ENCODE measurements at regions not wholly inside any gene's neighbourhood (a gene's known extent, or its start where the extent isn't known, plus 50 kb on each side); places are given as distances from the start of the nearest gene placed in this dataset.

- Histone ChIP-seq H3K4me1 (ENCODE audit: control insufficient read depth in 2 of 3, insufficient read depth in 2 of 3, low read depth in 1 of 3, low read length in 3 of 3) (peaks cover 0 to 18% (median 2%) of the 10 kb centered on the region in 3 donors), H3K9ac (ENCODE audit: low read length in 3 of 3) (no peak overlapping the region), H3K9me3 (ENCODE audit: control insufficient read depth in 2 of 3, insufficient read depth in 1 of 3, low read length in 3 of 3) (no peaks in the 10 kb centered on the region), H3K27ac (ENCODE audit: low read depth in 2 of 2, low read length in 2 of 2) (no peak overlapping the region), H3K27me3 (ENCODE audit: control insufficient read depth, insufficient read depth, low read length) (no peaks in the 10 kb centered on the region), H3K4me3 (ENCODE audit: low read length in 3 of 3) (no peak overlapping the region), H3K36me3 (ENCODE audit: control insufficient read depth in 2 of 3, insufficient read depth in 3 of 3, low read length in 3 of 3) (no peaks in the 10 kb centered on the region)
- no peak for DNase-seq
- TF ChIP-seq CTCF (IDR thresholded peaks at IDR 0.05; ENCODE audit: borderline replicate concordance, extremely low read depth, insufficient read depth), result no peak
- intact Hi-C loops (cut with DNase I), result no loop called here
- no peak for FAIRE-seq
Measured at GRCh38 chr6:143598466-143599080, 79.2 kb upstream of the PHACTR2 start.

- Histone ChIP-seq H3K4me1 (ENCODE audit: control insufficient read depth in 2 of 3, insufficient read depth in 2 of 3, low read depth in 1 of 3, low read length in 3 of 3) (peaks cover 0 to 18% (median 2%) of the 10 kb centered on the region in 3 donors), H3K27me3 (ENCODE audit: control insufficient read depth, insufficient read depth, low read length) (no peaks in the 10 kb centered on the region), H3K4me3 (ENCODE audit: low read length in 3 of 3) (no peak overlapping the region), H3K36me3 (ENCODE audit: control insufficient read depth in 2 of 3, insufficient read depth in 3 of 3, low read length in 3 of 3) (no peaks in the 10 kb centered on the region), H3K27ac (ENCODE audit: low read depth in 2 of 2, low read length in 2 of 2) (no peak overlapping the region), H3K9ac (ENCODE audit: low read length in 3 of 3) (no peak overlapping the region), H3K9me3 (ENCODE audit: control insufficient read depth in 2 of 3, insufficient read depth in 1 of 3, low read length in 3 of 3) (no peaks in the 10 kb centered on the region)
- intact Hi-C loops (cut with DNase I), result no loop called here
- TF ChIP-seq CTCF (IDR thresholded peaks at IDR 0.05; ENCODE audit: borderline replicate concordance, extremely low read depth, insufficient read depth), result no peak
- FAIRE-seq (no peak), DNase-seq (no peak)
Measured at GRCh38 chr6:143596866-143597265, 80.9 kb upstream of the PHACTR2 start.

- no peak overlapping the region for H3K27ac ChIP-seq (ENCODE audit: low read depth in 2 of 2, low read length in 2 of 2)
- FAIRE-seq (no peak), DNase-seq (no peak)
- H3K9me3 ChIP-seq (ENCODE audit: control insufficient read depth in 2 of 3, insufficient read depth in 1 of 3, low read length in 3 of 3), result no peaks in the 10 kb centered on the region
- peaks cover 0 to 18% (median 2%) of the 10 kb centered on the region in 3 donors for H3K4me1 ChIP-seq (ENCODE audit: control insufficient read depth in 2 of 3, insufficient read depth in 2 of 3, low read depth in 1 of 3, low read length in 3 of 3)
- no peaks in the 10 kb centered on the region for H3K36me3 ChIP-seq (ENCODE audit: control insufficient read depth in 2 of 3, insufficient read depth in 3 of 3, low read length in 3 of 3)
- no peak overlapping the region for H3K4me3 ChIP-seq (ENCODE audit: low read length in 3 of 3)
- no peak for TF ChIP-seq CTCF (IDR thresholded peaks at IDR 0.05; ENCODE audit: borderline replicate concordance, extremely low read depth, insufficient read depth)
- H3K9ac ChIP-seq (ENCODE audit: low read length in 3 of 3), result no peak overlapping the region
- intact Hi-C loops (cut with DNase I), result no loop called here
- H3K27me3 ChIP-seq (ENCODE audit: control insufficient read depth, insufficient read depth, low read length), result no peaks in the 10 kb centered on the region
Measured at GRCh38 chr6:143595251-143596036, 82.3 kb upstream of the PHACTR2 start.
